ENCODE measurements at regions not wholly inside any gene's neighbourhood (a gene's known extent, or its start where the extent isn't known, plus 50 kb on each side); places are given as distances from the start of the nearest gene placed in this dataset.

- DNase-seq (ENCODE audit: low spot score in 2 of 2), result no peak
- H3K4me3 ChIP-seq (ENCODE audit: low read depth, poor library complexity, severe bottlenecking), result no peak overlapping the region
- no peak for TF ChIP-seq CTCF (IDR thresholded peaks at IDR 0.05)
- no peak for TF ChIP-seq POLR2A (IDR thresholded peaks at IDR 0.05)
- intact Hi-C loops (cut with DNase I; ENCODE audit: low total_unique reads), result no loop called here
- 94 to 97% methylated on average over 2 of the region's 2 CpGs for WGBS, 2 donors
Observed at GRCh38 chr21:17231124-17231523, 281.7 kb upstream of the CXADR start.

- TF ChIP-seq POLR2A (IDR thresholded peaks at IDR 0.05), result no peak
- WGBS, 2 donors, result 65 to 70% methylated on average over 3 of the region's 3 CpGs
- intact Hi-C loops (cut with DNase I; ENCODE audit: low total_unique reads), result no loop called here
- H3K4me3 ChIP-seq (ENCODE audit: low read depth, poor library complexity, severe bottlenecking), result no peak overlapping the region
- DNase-seq (ENCODE audit: low spot score in 2 of 2), result peak in 1 of 2 donors; percentile 35
Observed at GRCh38 chr21:17231771-17232170, 281.1 kb upstream of the CXADR start.

- TF ChIP-seq CTCF (IDR thresholded peaks at IDR 0.05) (no peak), POLR2A (IDR thresholded peaks at IDR 0.05) (no peak)
- intact Hi-C loops (cut with DNase I; ENCODE audit: low total_unique reads), result no loop called here
- no peak overlapping the region for H3K4me3 ChIP-seq (ENCODE audit: low read depth, poor library complexity, severe bottlenecking)
- DNase-seq (ENCODE audit: low spot score in 2 of 2), result no peak
Observed at GRCh38 chr21:17238468-17238867, 274.4 kb upstream of the CXADR start.

GRCh38 chr21:17250778-17251241 is 262.0 kb upstream of the CXADR start:
- DNase-seq (ENCODE audit: low spot score in 2 of 2), result no peak
- intact Hi-C loops (cut with DNase I; ENCODE audit: low total_unique reads), result no loop called here
- TF ChIP-seq POLR2A (IDR thresholded peaks at IDR 0.05) (no peak), CTCF (IDR thresholded peaks at IDR 0.05) (no peak)
- H3K4me3 ChIP-seq (ENCODE audit: low read depth, poor library complexity, severe bottlenecking), result no peak overlapping the region
- WGBS, 2 donors, result 45 to 50% methylated on average over 2 of the region's 2 CpGs

GRCh38 chr21:17257784-17258183 is 255.1 kb upstream of the CXADR start:
- 87 to 97% methylated on average over 1 of the region's 1 CpG for WGBS, 2 donors
- intact Hi-C loops (cut with DNase I; ENCODE audit: low total_unique reads), result no loop called here
- H3K4me3 ChIP-seq (ENCODE audit: low read depth, poor library complexity, severe bottlenecking), result no peak overlapping the region

GRCh38 chr21:17264182-17264581 is 248.7 kb upstream of the CXADR start:
- TF ChIP-seq CTCF (IDR thresholded peaks at IDR 0.05), result no peak
- TF ChIP-seq POLR2A (IDR thresholded peaks at IDR 0.05), result no peak
- H3K4me3 ChIP-seq (ENCODE audit: low read depth, poor library complexity, severe bottlenecking), result no peak overlapping the region
- intact Hi-C loops (cut with DNase I; ENCODE audit: low total_unique reads), result no loop called here
- WGBS, 2 donors, result 85 to 86% methylated on average over 2 of the region's 2 CpGs
- DNase-seq (ENCODE audit: low spot score in 2 of 2), result no peak

More at GRCh38 chr21:17257784-17258183, 255.1 kb upstream of the CXADR start:
- no peak for DNase-seq (ENCODE audit: low spot score in 2 of 2)
- TF ChIP-seq CTCF (IDR thresholded peaks at IDR 0.05) (no peak), POLR2A (IDR thresholded peaks at IDR 0.05) (no peak)
